Keratinocyte (primary cell): ENCODE measurements at regions not wholly inside any gene's neighbourhood (a gene's known extent, or its start where the extent isn't known, plus 50 kb on each side); places are given as distances from the start of the nearest gene placed in this dataset.

ENCODE experiments used
- DNase-seq: peaks from one replicate; pipeline ENCODE4 v3.0.0-alpha.2; 2011; ENCODE audit warnings: low read depth, missing footprints, low spot score
- FAIRE-seq: peaks from 2 replicates; lab custom pipeline; 2011; peaks lifted over from hg19 to GRCh38; lab: Jason Lieb, UNC
- H2AFZ ChIP-seq: 2 replicates; pipeline ENCODE4 v1.6.0; 2012; ENCODE audit warnings: low read length, control low read depth, inconsistent platforms; ENCODE audit not compliant: control insufficient read depth
- H3K27ac ChIP-seq: 2 replicates; pipeline ENCODE4 v1.5.1; 2011; ENCODE audit warnings: low read length; ENCODE audit not compliant: control insufficient read depth, insufficient read depth
- H3K27me3 ChIP-seq: 3 replicates; pipeline ENCODE4 v1.6.0; 2011; ENCODE audit warnings: low read length; ENCODE audit not compliant: control insufficient read depth, insufficient read depth; ENCODE audit errors: extremely low read depth
- H3K36me3 ChIP-seq, 2 experiments: 2 replicates in 1 of 2; 3 replicates in 1 of 2; pipeline ENCODE4 v1.5.1; 2011; ENCODE audit warnings: low read length in 2 of 2, mild to moderate bottlenecking in 1 of 2; ENCODE audit not compliant: control insufficient read depth in 2 of 2, insufficient read depth in 2 of 2; ENCODE audit errors: extremely low read depth in 1 of 2
- H3K4me1 ChIP-seq: 3 replicates; pipeline ENCODE4 v1.5.1; 2011; ENCODE audit warnings: low read length; ENCODE audit not compliant: control insufficient read depth, insufficient read depth; ENCODE audit errors: extremely low read depth
- H3K4me2 ChIP-seq: 3 replicates; pipeline ENCODE4 v1.6.0; 2011; ENCODE audit warnings: low read depth, low read length; ENCODE audit not compliant: control insufficient read depth, insufficient read depth; ENCODE audit errors: extremely low read depth
- H3K4me3 ChIP-seq, 3 experiments: fragments of 200-600 bp in 1 of 3; sonication (generic) in 1 of 3; 2 replicates in 2 of 3; 3 replicates in 1 of 3; pipeline ENCODE4 v1.5.1; 2011 to 2016; ENCODE audit warnings: low read length in 3 of 3, mild to moderate bottlenecking in 3 of 3, control low read depth in 2 of 3, inconsistent platforms in 1 of 3, low read depth in 1 of 3, mixed read lengths in 1 of 3, mixed run types in 1 of 3, moderate library complexity in 1 of 3; ENCODE audit not compliant: control insufficient read depth in 2 of 3, insufficient read depth in 2 of 3; ENCODE audit errors: extremely low read depth in 1 of 3
- H3K79me2 ChIP-seq: 2 replicates; pipeline ENCODE4 v1.6.0; 2012; ENCODE audit warnings: low read length; ENCODE audit not compliant: control insufficient read depth, insufficient read depth
- H3K9ac ChIP-seq: 3 replicates; pipeline ENCODE4 v1.6.0; 2011; ENCODE audit warnings: low read length; ENCODE audit not compliant: control insufficient read depth, insufficient read depth; ENCODE audit errors: extremely low read depth
- H3K9me1 ChIP-seq: 3 replicates; pipeline ENCODE4 v1.6.0; 2011; ENCODE audit warnings: low read length; ENCODE audit not compliant: control insufficient read depth, insufficient read depth; ENCODE audit errors: extremely low read depth
- H3K9me3 ChIP-seq: 2 replicates; pipeline ENCODE4 v1.5.1; 2012; ENCODE audit warnings: low read depth, low read length; ENCODE audit not compliant: control insufficient read depth
- H4K20me1 ChIP-seq: 3 replicates; pipeline ENCODE4 v1.6.0; 2011; ENCODE audit warnings: low read length; ENCODE audit not compliant: control insufficient read depth, insufficient read depth; ENCODE audit errors: extremely low read depth
- EZH2 ChIP-seq: IDR thresholded peaks from one replicate; pipeline ENCODE4 v1.6.1; 2012; ENCODE audit warnings: inconsistent platforms, mild to moderate bottlenecking, low read length, moderate library complexity
- dilution Hi-C: fragments of 300-500 bp; cut with MboI; formaldehyde crosslinking; loops from one replicate; pipeline ENCODE4 v1.7.0; 2020; ENCODE audit warnings: low sequenced_read_pairs; ENCODE audit not compliant: extremely low pct_ligation_motif_present
- TF ChIP-seq, protein P1 (sequence below), 3 experiments: IDR thresholded peaks in 1 of 3; conservative IDR thresholded peaks in 1 of 3; optimal IDR thresholded peaks in 1 of 3; 2 replicates in 2 of 3; 3 replicates in 1 of 3; pipeline versions ENCODE3 to v1.5.1; 2011; ENCODE audit warnings: low read length in 3 of 3, mild to moderate bottlenecking in 3 of 3, moderate library complexity in 2 of 3, control low read depth in 1 of 3, inconsistent platforms in 1 of 3; ENCODE audit not compliant: insufficient read depth in 2 of 3; ENCODE audit errors: extremely low read depth in 1 of 3

DNA sequence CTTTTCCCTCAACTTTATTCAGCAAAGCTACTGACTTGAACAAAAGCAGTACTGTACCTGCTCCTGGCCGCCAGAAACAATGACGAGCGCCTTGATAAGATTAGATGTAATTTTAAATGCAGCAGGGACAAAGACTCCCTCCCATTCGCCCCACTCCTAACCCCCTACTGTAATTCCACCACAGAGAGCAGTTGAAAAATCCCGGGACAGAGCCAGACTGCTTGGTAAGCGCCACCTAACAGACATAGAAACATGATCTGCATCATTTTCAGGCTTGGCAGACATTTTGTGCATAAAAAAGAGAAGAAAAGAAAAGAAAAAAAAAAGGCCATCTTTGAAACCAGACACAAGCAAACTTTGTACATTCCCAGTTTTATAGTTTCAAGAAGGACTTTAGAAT lies 81.9 kb downstream of the ISL1 start:
- TF ChIP-seq, protein P1, sequence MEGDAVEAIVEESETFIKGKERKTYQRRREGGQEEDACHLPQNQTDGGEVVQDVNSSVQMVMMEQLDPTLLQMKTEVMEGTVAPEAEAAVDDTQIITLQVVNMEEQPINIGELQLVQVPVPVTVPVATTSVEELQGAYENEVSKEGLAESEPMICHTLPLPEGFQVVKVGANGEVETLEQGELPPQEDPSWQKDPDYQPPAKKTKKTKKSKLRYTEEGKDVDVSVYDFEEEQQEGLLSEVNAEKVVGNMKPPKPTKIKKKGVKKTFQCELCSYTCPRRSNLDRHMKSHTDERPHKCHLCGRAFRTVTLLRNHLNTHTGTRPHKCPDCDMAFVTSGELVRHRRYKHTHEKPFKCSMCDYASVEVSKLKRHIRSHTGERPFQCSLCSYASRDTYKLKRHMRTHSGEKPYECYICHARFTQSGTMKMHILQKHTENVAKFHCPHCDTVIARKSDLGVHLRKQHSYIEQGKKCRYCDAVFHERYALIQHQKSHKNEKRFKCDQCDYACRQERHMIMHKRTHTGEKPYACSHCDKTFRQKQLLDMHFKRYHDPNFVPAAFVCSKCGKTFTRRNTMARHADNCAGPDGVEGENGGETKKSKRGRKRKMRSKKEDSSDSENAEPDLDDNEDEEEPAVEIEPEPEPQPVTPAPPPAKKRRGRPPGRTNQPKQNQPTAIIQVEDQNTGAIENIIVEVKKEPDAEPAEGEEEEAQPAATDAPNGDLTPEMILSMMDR (optimal IDR thresholded peaks at IDR 0.05 in 1 of 3, IDR thresholded peaks at IDR 0.05 in 1 of 3, conservative IDR thresholded peaks at IDR 0.05 in 1 of 3; ENCODE audit: extremely low read depth in 1 of 3, insufficient read depth in 2 of 3, low read length in 3 of 3): no peak
- no peak for TF ChIP-seq EZH2
- Histone ChIP-seq H3K4me2 (no peak overlapping the region), H3K27me3 (no peaks in the 10 kb centered on the region), H3K9ac (no peak overlapping the region), H3K79me2 (no peaks in the 10 kb centered on the region), H3K36me3 (no peaks in the 10 kb centered on the region), H3K9me1 (no peaks in the 10 kb centered on the region), H3K9me3 (no peaks in the 10 kb centered on the region), H3K4me1 (no peaks in the 10 kb centered on the region), H2AFZ (peak overlapping the region; percentile 5), H3K27ac (no peak overlapping the region), H3K4me3 (no peak overlapping the region), H4K20me1 (no peaks in the 10 kb centered on the region)
- dilution Hi-C loops: no loop called here
- FAIRE-seq: no peak
- DNase-seq: no peak

DNA sequence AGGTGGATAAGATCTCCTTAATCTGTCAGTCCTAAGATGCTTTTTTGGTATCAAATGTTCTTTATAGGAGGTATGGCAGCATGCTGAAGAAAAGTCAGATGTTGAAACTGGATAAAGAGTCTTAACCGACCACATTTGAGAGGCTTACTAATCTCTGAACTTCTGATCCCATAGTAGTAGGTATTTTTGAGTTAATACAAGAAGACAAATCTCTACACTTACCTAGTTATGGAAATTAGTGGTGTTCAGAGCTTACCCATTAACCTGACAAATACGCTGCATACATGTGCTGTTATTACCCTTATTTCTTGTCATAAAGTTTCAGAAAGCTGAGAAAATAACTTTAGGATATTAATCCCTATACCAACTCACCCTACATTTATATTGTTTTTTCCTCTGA lies 83.0 kb downstream of the ISL1 start:
- Histone ChIP-seq H3K27me3 (no peaks in the 10 kb centered on the region), H3K9me1 (no peaks in the 10 kb centered on the region), H3K4me2 (no peak overlapping the region), H3K79me2 (no peaks in the 10 kb centered on the region), H3K4me1 (no peaks in the 10 kb centered on the region), H3K9me3 (no peaks in the 10 kb centered on the region), H3K27ac (no peak overlapping the region), H3K9ac (no peak overlapping the region), H3K36me3 (no peaks in the 10 kb centered on the region), H3K4me3 (no peak overlapping the region), H4K20me1 (no peaks in the 10 kb centered on the region), H2AFZ (no peak overlapping the region)
- DNase-seq: no peak
- no peak for FAIRE-seq
- TF ChIP-seq, protein P1 (optimal IDR thresholded peaks at IDR 0.05 in 1 of 3, IDR thresholded peaks at IDR 0.05 in 1 of 3, conservative IDR thresholded peaks at IDR 0.05 in 1 of 3; ENCODE audit: extremely low read depth in 1 of 3, insufficient read depth in 2 of 3, low read length in 3 of 3): no peak
- no peak for TF ChIP-seq EZH2
- dilution Hi-C loops: no loop called here
